CD4-positive, alpha-beta T cell treated with Interleukin-17A for 4 hours (primary cell): ENCODE measurements at regions not wholly inside any gene's neighbourhood (a gene's known extent, or its start where the extent isn't known, plus 50 kb on each side); places are given as distances from the start of the nearest gene placed in this dataset.
"Not testable (repeated sequence)": the region's sequence is repeated elsewhere in the genome, so short reads cannot be mapped to it uniquely, and the experiment has no call there.

Experiments
- DNase-seq: peaks from one replicate; pipeline ENCODE4 v3.0.0-alpha.2; 2020; ENCODE audit warnings: mixed read lengths

GRCh38 chr7:1300636-1301035 is 68.0 kb downstream of the UNCX start:
- no peak for DNase-seq

DNA sequence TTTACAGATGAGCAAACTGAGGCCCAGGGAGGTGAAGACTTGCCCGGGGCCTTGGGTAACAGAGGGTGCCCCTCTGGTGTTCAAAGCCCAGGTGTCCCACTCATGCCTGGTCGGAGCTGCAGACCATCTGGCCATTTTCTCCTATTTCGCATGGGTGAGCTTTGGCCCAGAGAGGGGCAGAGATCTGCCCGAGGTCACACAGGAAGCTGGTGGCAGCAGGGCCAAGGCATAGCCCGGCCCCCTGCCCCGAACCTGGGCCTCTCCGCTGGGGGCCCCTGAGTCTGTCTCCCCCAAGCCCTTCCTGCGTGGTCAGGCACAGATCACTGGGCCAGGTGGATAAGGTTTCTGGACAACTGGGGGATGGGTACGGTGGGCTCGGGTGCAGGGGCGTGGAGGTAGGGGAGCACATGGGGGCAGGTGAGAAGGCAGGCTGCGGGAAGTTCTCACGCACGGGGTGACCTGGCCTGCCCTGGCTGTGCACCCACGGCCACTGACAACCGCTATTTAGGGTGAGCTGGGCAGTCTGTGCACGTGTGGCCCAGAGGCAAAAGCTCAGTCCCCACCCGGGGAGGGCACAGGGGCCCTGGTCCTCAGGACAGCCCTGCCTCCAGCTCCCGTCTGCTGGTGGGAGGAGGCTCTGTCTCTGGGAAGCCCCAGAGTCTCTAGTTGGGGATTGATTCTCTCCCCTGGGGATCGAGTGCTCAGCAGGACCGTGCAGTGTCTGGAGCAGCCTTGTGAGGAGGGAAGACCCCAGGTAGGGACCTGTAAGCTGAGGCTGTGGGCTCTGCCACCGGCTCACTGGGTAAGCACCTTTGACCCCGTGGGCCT is 68.6 kb downstream of the UNCX start:
- DNase-seq: no peak

DNA sequence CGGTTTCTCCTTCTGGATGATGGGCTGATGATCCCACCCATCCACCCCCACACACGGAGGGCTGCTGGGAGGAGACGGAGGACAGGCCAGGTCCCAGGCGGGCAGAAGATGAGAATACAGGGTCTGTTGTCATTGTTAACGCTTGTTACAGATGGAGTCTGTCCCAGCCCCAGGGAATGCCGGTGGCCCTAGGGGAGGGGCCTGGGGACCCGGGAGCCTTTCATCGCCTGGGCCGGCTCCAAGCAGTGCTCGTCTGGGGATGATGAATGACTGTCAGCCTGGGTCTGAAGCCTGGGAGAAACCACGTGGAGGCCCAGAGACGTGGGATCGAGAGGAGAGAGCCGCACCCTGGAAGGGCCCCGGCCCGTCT is 69.2 kb downstream of the UNCX start:
- DNase-seq: no peak

DNA sequence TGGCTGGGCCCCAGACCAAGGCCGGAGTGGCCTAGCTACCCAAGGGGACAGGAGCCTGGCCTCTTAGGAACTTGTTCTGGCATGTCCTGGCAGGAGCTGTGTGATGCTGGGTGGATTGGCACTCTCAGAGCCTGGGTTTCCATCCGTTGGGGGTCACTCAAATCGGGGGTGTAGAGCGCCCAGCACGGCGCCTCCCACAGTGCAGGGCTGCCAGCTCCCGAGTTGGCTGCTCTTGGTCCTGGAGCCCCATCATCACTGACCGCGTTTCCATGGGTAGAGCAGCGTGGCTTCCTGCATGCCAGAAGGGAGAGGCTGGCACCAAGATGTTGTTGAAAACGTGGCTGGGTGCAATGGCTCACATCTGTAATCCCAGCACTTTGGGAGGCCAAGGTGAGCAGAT is 70.3 kb downstream of the UNCX start:
- no peak for DNase-seq

DNA sequence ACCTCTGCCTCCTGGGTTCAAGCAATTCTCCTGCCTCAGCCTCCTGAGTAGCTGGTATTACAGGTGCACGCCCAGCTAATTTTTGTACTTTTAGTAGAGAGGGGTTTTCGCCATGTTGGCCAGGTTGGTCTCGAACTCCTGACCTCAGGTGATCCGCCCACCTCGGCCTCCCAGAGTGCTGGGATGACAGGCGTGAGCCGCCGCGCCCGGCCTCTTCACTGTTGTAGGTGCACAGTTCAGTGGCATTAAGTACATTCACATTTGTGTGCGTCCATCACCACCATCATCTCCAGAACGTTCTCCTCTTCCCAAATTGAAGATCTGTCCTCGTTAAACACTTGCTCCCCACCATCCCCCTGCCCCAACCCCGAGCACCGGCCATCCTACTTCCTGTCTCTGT is 71.3 kb downstream of the UNCX start:
- DNase-seq: not testable (repeated sequence)

- no peak for DNase-seq
Measured at GRCh38 chr7:1305873-1306272, 73.2 kb downstream of the UNCX start.

GRCh38 chr7:1307828-1308227 is 75.2 kb downstream of the UNCX start:
- no peak for DNase-seq

- DNase-seq: no peak
Measured at GRCh38 chr7:1309290-1309689, 76.6 kb downstream of the UNCX start.

DNA sequence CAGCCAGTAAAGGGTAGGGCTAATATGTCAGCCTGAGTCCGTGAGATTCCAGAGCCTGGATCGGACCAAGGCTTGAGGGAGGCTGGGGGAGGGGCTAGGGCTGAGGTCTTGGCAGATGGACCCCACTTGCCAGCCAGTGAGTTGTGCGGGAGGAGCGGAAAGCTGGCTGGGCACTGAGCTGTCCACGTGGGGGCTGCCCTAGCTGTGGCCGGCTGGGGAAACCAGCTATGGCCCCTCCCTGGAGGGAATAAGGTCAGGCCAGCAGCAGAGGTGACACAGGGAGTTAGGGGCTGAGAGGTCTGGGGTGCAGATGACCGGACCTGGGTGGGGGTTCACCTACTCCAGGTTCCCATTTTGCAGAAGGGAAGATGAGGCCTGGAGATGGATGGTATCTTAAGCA is 77.3 kb downstream of the UNCX start:
- DNase-seq: no peak

- DNase-seq: no peak
Measured at GRCh38 chr7:1310936-1311335, 78.3 kb downstream of the UNCX start.

- no peak for DNase-seq
Measured at GRCh38 chr7:1311406-1312135, 78.9 kb downstream of the UNCX start.

GRCh38 chr7:1312136-1313070 is 79.7 kb downstream of the UNCX start:
- DNase-seq: no peak

DNA sequence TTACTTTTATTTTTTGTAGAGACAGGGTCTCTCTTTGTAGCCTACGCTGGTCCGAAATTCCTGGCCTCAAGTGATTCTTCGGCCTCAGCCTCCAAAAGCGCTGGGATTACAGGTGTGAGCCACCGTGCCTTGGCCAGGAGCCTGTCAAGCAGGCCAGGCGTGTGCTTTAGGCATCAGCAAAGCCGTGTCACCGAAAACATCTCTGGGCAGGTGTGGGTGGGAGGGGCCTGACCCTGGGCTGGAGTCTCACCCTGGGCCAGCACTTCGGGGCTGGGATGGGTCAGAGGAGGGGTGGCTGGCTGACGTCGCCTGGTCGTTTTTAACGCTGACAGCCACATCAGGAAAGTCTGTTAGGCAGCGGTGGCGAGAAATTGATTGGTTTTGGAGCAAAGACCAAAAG is 80.9 kb downstream of the UNCX start:
- no peak for DNase-seq

GRCh38 chr7:1314021-1314907 is 81.6 kb downstream of the UNCX start:
- no peak for DNase-seq

GRCh38 chr7:1314908-1315450 is 82.3 kb downstream of the UNCX start:
- no peak for DNase-seq

GRCh38 chr7:1316086-1316485 is 83.4 kb downstream of the UNCX start:
- DNase-seq: no peak

DNA sequence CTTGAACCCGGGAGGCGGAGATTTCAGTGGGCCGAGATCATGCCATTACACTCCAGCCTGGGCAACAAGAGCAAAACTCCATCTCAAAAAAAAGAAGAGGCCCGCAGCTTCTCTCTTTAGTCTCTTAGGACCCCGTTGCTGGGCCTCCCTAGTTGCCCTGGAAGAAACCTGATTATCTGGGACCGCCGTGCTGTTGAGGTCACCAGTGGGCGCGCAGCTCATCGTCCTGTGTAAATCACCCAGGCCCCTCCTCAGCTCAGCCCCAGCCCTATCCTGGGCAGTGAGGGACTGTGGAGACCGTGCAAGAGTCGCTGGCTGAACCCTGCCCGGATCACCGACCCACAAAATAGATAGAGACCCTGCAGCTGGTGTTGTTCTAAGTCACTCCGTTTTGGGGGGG is 85.0 kb downstream of the UNCX start:
- DNase-seq: no peak

DNA sequence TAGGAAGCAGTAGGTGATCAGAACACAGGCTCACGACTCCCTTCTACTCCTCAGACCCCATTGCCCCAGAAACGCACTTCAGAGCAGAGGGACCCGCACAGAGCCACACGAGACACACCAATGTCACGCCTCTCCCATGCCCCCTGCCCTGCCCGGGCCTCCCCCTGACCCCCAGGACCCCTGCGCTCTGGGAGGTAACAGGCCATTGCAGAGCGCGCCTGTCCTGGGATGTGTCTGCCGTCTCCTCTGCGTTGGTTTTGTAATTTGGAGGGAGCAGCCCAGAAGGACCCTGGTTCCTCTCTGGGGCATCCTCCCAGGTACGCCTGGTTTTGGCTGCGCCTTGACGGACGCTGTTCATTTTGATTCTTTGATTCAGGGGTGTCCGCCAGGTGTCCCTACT is 85.4 kb downstream of the UNCX start:
- DNase-seq: no peak

GRCh38 chr7:1318661-1319060 is 86.0 kb downstream of the UNCX start:
- no peak for DNase-seq

GRCh38 chr7:1320616-1321240 is 88.1 kb downstream of the UNCX start:
- no peak for DNase-seq

- no peak for DNase-seq
Measured at GRCh38 chr7:1321411-1322239, 89.0 kb downstream of the UNCX start.
